ENCODE measurements at regions not wholly inside any gene's neighbourhood (a gene's known extent, or its start where the extent isn't known, plus 50 kb on each side); places are given as distances from the start of the nearest gene placed in this dataset.

DNA sequence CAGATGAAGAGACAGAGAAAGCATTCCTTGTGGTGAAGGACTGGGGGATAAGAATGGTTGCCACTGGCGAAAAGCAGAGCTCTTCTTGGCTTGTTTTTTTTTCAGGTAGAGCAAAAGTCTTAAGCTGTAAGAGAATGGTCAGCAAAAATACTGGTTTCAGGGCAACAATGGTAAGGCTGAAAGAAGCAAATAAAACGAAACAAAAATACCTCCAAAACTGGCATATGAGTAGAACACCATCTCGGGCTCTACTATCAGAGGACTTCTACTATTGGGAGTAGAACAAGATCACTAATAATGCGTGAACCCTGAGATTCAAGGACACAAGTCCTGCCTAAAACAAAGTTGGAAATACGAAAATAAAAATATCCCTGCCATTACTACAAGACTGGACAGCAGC, 1823.2 kb upstream of the CDH6 start:
- TF ChIP-seq, protein P1, sequence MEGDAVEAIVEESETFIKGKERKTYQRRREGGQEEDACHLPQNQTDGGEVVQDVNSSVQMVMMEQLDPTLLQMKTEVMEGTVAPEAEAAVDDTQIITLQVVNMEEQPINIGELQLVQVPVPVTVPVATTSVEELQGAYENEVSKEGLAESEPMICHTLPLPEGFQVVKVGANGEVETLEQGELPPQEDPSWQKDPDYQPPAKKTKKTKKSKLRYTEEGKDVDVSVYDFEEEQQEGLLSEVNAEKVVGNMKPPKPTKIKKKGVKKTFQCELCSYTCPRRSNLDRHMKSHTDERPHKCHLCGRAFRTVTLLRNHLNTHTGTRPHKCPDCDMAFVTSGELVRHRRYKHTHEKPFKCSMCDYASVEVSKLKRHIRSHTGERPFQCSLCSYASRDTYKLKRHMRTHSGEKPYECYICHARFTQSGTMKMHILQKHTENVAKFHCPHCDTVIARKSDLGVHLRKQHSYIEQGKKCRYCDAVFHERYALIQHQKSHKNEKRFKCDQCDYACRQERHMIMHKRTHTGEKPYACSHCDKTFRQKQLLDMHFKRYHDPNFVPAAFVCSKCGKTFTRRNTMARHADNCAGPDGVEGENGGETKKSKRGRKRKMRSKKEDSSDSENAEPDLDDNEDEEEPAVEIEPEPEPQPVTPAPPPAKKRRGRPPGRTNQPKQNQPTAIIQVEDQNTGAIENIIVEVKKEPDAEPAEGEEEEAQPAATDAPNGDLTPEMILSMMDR (IDR thresholded peaks at IDR 0.05): no peak
- DNase-seq (ENCODE audit: low spot score): no peak
- Mint-ChIP-seq H3K36me3 (ENCODE audit: low read depth) (no peaks in the 10 kb centered on the region), H3K4me3 (ENCODE audit: unreplicated experiment) (no peak overlapping the region), H3K27ac (ENCODE audit: unreplicated experiment) (no peak overlapping the region), H3K4me1 (ENCODE audit: low read depth) (no peaks in the 10 kb centered on the region), H3K27me3 (ENCODE audit: low read depth) (peaks cover 2% of the 10 kb centered on the region), H3K9me3 (ENCODE audit: low read depth) (peaks cover 3% of the 10 kb centered on the region)

DNA sequence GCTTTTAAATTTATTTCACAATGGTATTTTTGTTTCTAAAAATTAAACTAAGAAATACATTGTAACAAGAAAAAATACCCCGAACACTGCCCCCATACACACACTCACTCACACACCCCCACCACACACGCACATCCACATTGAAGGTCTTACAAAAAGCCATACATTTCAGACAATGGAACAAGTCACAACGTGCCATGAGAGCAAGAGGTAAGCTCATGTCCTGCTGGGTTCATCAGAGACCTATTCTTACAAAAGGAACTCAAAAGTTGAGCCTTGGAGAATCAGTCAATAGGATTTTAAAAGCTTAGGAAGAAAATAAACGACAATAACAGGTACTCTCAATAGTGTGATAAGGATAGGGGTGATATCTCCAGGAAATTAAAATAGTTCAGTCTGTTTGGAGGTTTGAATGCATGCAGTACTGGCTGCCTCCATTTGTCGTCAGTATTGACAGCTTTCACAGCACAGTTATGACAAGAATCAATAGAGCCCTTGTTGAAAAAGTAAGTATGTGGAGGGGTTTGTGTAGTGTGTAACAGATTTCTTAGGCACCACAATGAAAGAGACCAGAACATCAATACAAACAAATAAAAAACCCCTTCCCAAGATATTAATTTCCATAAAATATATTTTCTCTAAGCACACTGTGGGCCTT, 1826.2 kb upstream of the CDH6 start:
- no peak for DNase-seq (ENCODE audit: low spot score)
- Mint-ChIP-seq H3K4me3 (ENCODE audit: unreplicated experiment) (no peak overlapping the region), H3K27ac (ENCODE audit: unreplicated experiment) (no peak overlapping the region), H3K4me1 (ENCODE audit: low read depth) (no peaks in the 10 kb centered on the region), H3K36me3 (ENCODE audit: low read depth) (no peaks in the 10 kb centered on the region), H3K9me3 (ENCODE audit: low read depth) (peaks cover 3% of the 10 kb centered on the region), H3K27me3 (ENCODE audit: low read depth) (peaks cover 4% of the 10 kb centered on the region)
- TF ChIP-seq, protein P1 (IDR thresholded peaks at IDR 0.05): peak; percentile 69

DNA sequence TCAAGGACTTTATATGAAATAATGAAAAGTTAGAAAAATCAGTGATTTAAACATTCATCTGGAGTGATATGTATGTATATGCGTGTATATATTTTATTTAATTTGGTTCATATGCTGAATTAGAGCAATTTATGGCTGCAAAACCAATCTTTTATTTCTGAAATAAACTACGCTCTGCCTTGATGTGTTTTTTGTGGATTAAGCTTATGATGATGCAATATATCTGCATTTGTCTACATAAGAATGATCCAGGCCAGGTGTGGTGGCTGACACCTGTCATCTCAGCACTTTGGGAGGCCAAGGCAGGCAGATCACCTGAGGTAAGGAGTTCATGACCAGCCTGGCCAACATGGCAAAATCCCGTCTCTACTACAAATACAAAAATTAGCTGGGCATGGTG, 1842.3 kb upstream of the CDH6 start:
- Mint-ChIP-seq H3K9me3 (ENCODE audit: low read depth) (peaks cover 2% of the 10 kb centered on the region), H3K27me3 (ENCODE audit: low read depth) (peaks cover 2% of the 10 kb centered on the region), H3K4me1 (ENCODE audit: low read depth) (no peaks in the 10 kb centered on the region), H3K36me3 (ENCODE audit: low read depth) (no peaks in the 10 kb centered on the region), H3K27ac (ENCODE audit: unreplicated experiment) (no peak overlapping the region), H3K4me3 (ENCODE audit: unreplicated experiment) (no peak overlapping the region)
- no peak for DNase-seq (ENCODE audit: low spot score)
- TF ChIP-seq, protein P1 (IDR thresholded peaks at IDR 0.05): no peak

DNA sequence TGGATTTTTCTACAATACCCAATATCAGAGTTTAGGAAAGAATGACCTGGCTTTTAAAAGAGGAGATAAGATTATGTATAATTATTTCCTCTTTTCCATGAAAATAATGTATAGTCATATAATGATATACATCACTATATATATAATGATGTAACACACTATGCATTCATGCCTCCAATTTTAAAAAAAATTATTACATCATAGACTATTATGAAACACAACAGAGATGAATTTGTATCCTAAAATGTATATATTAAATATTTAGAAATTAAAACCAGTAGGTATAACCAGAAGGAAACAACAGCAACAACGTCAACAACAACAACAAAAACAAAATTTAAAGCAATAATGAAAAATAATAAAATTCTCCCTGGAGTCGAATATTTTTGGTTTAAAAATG, 1856.5 kb upstream of the CDH6 start:
- Mint-ChIP-seq H3K9me3 (ENCODE audit: low read depth) (peaks cover 5% of the 10 kb centered on the region), H3K27me3 (ENCODE audit: low read depth) (peaks cover 6% of the 10 kb centered on the region), H3K4me1 (ENCODE audit: low read depth) (no peaks in the 10 kb centered on the region)

DNA sequence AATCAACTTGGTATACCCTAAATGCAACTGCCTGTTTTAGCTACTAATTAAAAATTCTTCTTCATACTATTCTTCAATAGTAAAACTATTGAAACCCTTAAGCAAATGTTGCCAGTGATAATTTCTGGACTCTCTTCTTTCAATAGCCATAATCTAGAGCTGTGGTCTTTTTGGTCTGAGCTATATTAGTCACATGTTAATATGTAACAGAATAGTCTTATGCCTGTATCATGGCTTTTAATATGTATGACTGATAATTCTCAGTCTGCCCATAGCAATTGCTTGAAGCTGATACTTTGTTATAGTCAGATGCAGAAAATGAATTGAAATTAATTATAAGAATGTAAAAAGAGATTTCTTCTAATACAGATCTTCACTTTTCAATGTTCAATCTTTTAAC, 1871.9 kb upstream of the CDH6 start:
- peaks cover 1% of the 10 kb centered on the region for H3K27me3 Mint-ChIP-seq (ENCODE audit: low read depth)

More for the DNA sequence above, 1856.5 kb upstream of the CDH6 start:
- no peak for DNase-seq (ENCODE audit: low spot score)
- TF ChIP-seq, protein P1 (IDR thresholded peaks at IDR 0.05): no peak
- Mint-ChIP-seq H3K36me3 (ENCODE audit: low read depth) (no peaks in the 10 kb centered on the region), H3K27ac (ENCODE audit: unreplicated experiment) (no peak overlapping the region), H3K4me3 (ENCODE audit: unreplicated experiment) (no peak overlapping the region)

More for the DNA sequence above, 1871.9 kb upstream of the CDH6 start:
- H3K9me3 Mint-ChIP-seq (ENCODE audit: low read depth): no peaks in the 10 kb centered on the region
- H3K4me1 Mint-ChIP-seq (ENCODE audit: low read depth): no peaks in the 10 kb centered on the region
- no peak overlapping the region for H3K4me3 Mint-ChIP-seq (ENCODE audit: unreplicated experiment)
- H3K36me3 Mint-ChIP-seq (ENCODE audit: low read depth): no peaks in the 10 kb centered on the region
- DNase-seq (ENCODE audit: low spot score): no peak
- H3K27ac Mint-ChIP-seq (ENCODE audit: unreplicated experiment): no peak overlapping the region
- TF ChIP-seq, protein P1 (IDR thresholded peaks at IDR 0.05): no peak
